ENCODE measurements at regions not wholly inside any gene's neighbourhood (a gene's known extent, or its start where the extent isn't known, plus 50 kb on each side); places are given as distances from the start of the nearest gene placed in this dataset.

- Histone ChIP-seq H3K79me2 (replicated peaks; ENCODE audit: insufficient read depth) (no peaks in the 10 kb centered on the region), H3K36me3 (ENCODE audit: insufficient read depth) (no peaks in the 10 kb centered on the region), H3K4me1 (ENCODE audit: insufficient read depth) (no peaks in the 10 kb centered on the region), H3K4me2 (no peak overlapping the region), H3K4me3 (no peak overlapping the region), H2AFZ (no peak overlapping the region), H3K27me3 (ENCODE audit: insufficient read depth) (no peaks in the 10 kb centered on the region), H3K9me2 (ENCODE audit: insufficient read depth) (peaks cover 5% of the 10 kb centered on the region; the same call in 1 of the 2 replicates), H3K27ac (ENCODE audit: low read depth) (no peak overlapping the region), H3F3A (replicated peaks; ENCODE audit: low read depth) (no peaks in the 10 kb centered on the region), H4K20me1 (replicated peaks; ENCODE audit: insufficient read depth) (no peaks in the 10 kb centered on the region)
- H3K4me1 Mint-ChIP-seq = no peaks in the 10 kb centered on the region
- no peak for TF ChIP-seq REST (IDR thresholded peaks at IDR 0.05; ENCODE audit: unreplicated experiment)
- TF ChIP-seq NANOG (IDR thresholded peaks at IDR 0.05; ENCODE audit: borderline replicate concordance) = no peak
- TF ChIP-seq STAT1 (IDR thresholded peaks at IDR 0.05; ENCODE audit: unreplicated experiment) = no peak
- TF ChIP-seq POLR2AphosphoS5 (IDR thresholded peaks at IDR 0.05; ENCODE audit: low read depth) = no peak
- no peak for TF ChIP-seq CREB1 (CRISPR knock-in tag; IDR thresholded peaks at IDR 0.05; ENCODE audit: low read depth)
- no peak for DNase-seq (ENCODE audit: low spot score)
- no peaks in the 10 kb centered on the region for H3K27me3 Mint-ChIP-seq (ENCODE audit: insufficient read depth, low read depth, poor library complexity)
- no peak overlapping the region for H3K27ac Mint-ChIP-seq
- no peak overlapping the region for H3K4me3 Mint-ChIP-seq
- ATAC-seq = no peak
- H3K9me3 Mint-ChIP-seq = peaks cover 20% of the 10 kb centered on the region
- peaks cover 18% of the 10 kb centered on the region; the same call in 2 of the 3 replicates for H3K36me3 Mint-ChIP-seq (ENCODE audit: low read depth)
Observed at GRCh38 chr4:43253541-43253940, 361.0 kb downstream of the GRXCR1 start.

GRCh38 chr4:43264730-43265129 lies 372.2 kb downstream of the GRXCR1 start:
- no peaks in the 10 kb centered on the region for H3K27me3 ChIP-seq (ENCODE audit: insufficient read depth)
- peaks cover 5% of the 10 kb centered on the region; the same call in 1 of the 2 replicates for H3K36me3 ChIP-seq (ENCODE audit: insufficient read depth)
- H3K27me3 Mint-ChIP-seq (ENCODE audit: insufficient read depth, low read depth, poor library complexity) = no peaks in the 10 kb centered on the region
- DNase-seq (ENCODE audit: low spot score) = no peak
- H3F3A ChIP-seq (replicated peaks; ENCODE audit: low read depth) = no peaks in the 10 kb centered on the region
- H3K4me1 Mint-ChIP-seq = no peaks in the 10 kb centered on the region
- 0 out of 2 replicates have a peak, but pooled peaks cover under 1% of the 10 kb centered on the region for H3K9me2 ChIP-seq (ENCODE audit: insufficient read depth)
- no peak overlapping the region for H3K4me2 ChIP-seq
- no peak overlapping the region for H3K27ac Mint-ChIP-seq
- H3K36me3 Mint-ChIP-seq (ENCODE audit: low read depth) = no peaks in the 10 kb centered on the region; the same call in 1 of the 3 replicates
- H3K4me3 Mint-ChIP-seq = no peak overlapping the region
- no peaks in the 10 kb centered on the region for H3K79me2 ChIP-seq (replicated peaks; ENCODE audit: insufficient read depth)
- H3K9me3 Mint-ChIP-seq = peaks cover 10% of the 10 kb centered on the region; the same call in 2 of the 3 replicates
- no peak overlapping the region for H2AFZ ChIP-seq
- no peak overlapping the region for H3K4me3 ChIP-seq
- no peak for ATAC-seq
- H3K27ac ChIP-seq (ENCODE audit: low read depth) = no peak overlapping the region
- no peaks in the 10 kb centered on the region for H4K20me1 ChIP-seq (replicated peaks; ENCODE audit: insufficient read depth)
- no peaks in the 10 kb centered on the region for H3K4me1 ChIP-seq (ENCODE audit: insufficient read depth)
- no peak for TF ChIP-seq NANOG (IDR thresholded peaks at IDR 0.05; ENCODE audit: borderline replicate concordance)
- TF ChIP-seq ZNF114 (CRISPR knock-in tag; IDR thresholded peaks at IDR 0.05) = no peak
- no peak for TF ChIP-seq CTCF (conservative IDR thresholded peaks at IDR 0.05; ENCODE audit: low read depth in 2 of 2)
- TF ChIP-seq REST (IDR thresholded peaks at IDR 0.05; ENCODE audit: unreplicated experiment) = no peak
- no peak for TF ChIP-seq EZH2 (IDR thresholded peaks at IDR 0.05; ENCODE audit: low read depth, unreplicated experiment)
- no peak for TF ChIP-seq STAT1 (IDR thresholded peaks at IDR 0.05; ENCODE audit: unreplicated experiment)
- no peak for TF ChIP-seq ZNF331 (CRISPR knock-in tag; IDR thresholded peaks at IDR 0.05; ENCODE audit: low read depth)
- TF ChIP-seq EZH2phosphoT487 (IDR thresholded peaks at IDR 0.05; ENCODE audit: unreplicated experiment) = no peak
- TF ChIP-seq ETS1 (IDR thresholded peaks at IDR 0.05) = no peak
- TF ChIP-seq JUNB (IDR thresholded peaks at IDR 0.05; ENCODE audit: unreplicated experiment) = no peak

Measured in GM23338 (cell line).